ENCODE measurements at regions not wholly inside any gene's neighbourhood (a gene's known extent, or its start where the extent isn't known, plus 50 kb on each side); places are given as distances from the start of the nearest gene placed in this dataset.

DNA sequence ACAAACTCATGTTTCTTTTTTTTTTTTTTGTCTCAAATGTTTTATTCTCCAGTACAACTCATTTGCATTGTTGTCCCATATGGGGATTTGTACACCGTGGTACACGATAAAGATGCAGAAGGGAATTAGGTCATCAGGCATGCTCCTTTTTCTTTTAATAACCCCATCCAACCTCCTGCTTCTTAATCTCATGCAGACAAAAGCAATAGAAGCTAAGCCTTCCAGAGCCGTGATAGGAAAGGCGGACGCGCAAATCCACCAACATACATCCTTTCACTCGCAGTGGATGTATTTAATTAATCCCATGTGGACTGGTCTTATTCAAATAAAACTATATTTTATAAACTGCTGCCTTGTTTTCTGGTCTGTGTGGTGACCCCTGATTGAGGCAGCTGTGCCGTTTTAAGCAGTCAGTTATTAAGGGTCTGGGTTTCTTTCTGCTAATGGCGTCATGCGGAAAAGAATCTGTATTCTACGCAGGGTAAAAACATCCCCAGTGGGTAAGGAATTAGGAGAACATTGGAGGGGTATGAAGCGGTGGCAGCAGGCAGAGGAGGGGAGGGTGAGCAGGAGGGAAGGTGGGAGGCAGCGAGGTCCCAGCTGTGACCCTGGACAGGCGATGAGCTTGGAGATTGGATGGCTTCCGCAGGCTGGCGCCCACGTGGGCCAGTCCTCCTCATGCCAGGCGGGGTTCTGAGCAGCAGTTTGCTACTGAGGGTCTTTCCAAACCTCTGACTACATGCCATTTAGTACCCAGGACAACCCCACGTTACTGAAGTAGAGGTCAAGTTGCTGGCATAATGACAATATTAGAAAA lies 172.8 kb downstream of the LINC00237 start:
- DNase-seq = no peak

DNA sequence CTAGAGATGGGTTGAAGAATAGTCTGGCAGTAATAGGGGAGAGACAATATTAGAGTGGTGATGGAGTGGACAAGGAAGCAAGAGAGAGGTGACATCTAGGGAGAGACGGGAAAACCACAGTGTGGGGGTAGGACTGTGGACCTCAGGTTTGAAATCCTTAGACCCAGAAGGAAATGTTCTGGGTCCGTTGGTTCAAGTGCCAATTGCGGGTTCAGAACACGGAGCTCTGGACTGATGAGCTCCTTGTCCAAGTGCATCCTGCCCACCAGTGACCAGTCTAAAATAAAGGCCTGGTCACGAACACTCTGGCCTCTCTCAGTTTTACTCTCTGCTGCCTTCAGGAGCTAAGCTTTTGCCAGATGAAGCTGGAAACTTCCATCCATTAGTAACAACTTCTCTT lies 174.0 kb downstream of the LINC00237 start:
- no peak for DNase-seq

DNA sequence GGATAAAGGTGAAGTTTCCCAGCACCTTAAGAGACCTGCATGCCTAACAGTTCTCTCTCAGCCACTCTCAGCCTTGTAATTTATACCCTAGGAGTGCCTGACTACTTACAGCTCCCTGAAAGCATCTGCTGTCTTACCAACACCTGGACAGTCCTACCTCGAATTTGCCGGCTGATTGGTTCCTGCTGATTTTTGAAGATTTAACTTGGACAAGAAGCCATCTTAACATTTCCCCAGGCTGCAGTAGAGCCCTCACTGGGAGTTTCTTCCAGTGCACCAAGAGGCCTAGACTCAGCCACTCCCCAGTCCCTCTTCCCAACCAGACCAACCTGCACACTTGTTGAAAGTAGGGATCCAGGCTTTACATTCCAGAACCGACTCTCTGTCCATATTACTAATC lies 174.5 kb downstream of the LINC00237 start:
- DNase-seq = no peak

- no peak for DNase-seq
Observed at GRCh38 chr20:20931024-20931423, 175.1 kb downstream of the LINC00237 start.

DNA sequence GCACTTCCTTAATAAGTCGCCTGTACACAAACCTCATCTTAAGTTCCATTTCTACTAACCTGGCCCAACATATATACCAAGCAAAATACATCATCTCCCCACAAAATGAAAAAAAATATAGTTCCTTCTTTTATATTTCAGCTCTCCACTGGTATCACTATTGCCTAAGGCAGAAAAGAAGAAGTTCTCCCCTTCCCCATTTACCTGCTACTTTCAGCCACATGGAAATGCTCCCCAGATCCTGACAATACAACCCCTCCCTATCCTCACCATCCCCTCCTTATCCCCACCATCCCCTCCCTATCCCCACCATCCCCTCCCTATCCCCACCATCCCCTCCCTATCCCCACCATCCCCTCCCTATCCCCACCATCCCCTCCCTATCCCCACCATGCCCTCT lies 175.7 kb downstream of the LINC00237 start:
- DNase-seq = no peak

- no peak for DNase-seq
Observed at GRCh38 chr20:20929341-20929740, 176.8 kb downstream of the LINC00237 start.

GRCh38 chr20:20926222-20926905 lies 179.8 kb downstream of the LINC00237 start:
- no peak for DNase-seq

DNA sequence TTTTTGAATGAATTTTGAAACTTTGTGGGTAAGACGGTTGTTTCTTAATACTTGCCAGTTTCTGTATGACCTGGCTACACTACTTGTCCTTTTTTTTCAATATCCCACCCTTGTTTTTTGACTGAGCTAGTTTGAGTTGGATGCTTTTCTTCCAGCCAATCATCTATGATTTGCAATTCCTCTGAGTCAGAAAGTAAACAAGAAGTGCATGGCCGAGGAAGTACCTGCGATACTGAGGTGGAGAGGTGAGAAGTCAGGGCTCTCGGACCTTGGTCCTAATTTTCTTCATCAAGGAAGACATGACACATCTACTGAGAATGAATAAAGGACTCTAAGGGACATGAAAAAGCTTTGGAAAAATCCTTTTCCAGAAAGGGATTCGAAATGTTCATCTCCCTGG lies 185.7 kb downstream of the LINC00237 start:
- no peak for DNase-seq

GRCh38 chr20:20915844-20916243 lies 190.3 kb downstream of the LINC00237 start:
- DNase-seq = no peak

DNA sequence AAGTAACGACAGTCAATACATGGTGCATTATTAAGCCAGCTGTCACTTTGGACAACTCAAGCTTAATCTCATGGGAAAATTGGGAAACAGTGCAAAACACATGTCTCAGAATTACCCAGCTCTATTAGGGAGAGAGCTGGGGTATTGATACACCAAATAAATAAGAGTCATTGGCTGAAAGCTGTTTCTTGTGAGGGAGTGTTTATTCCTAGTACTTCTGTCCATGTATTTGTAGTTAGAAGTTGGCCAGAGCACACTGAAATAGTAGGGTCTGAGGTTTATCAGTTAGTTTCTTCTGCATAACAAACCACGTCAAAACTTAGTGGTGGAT lies 192.0 kb upstream of the RALGAPA2 start:
- no peak for DNase-seq

- no peak for DNase-seq
Observed at GRCh38 chr20:20903773-20904500, 191.5 kb upstream of the RALGAPA2 start.

- no peak for DNase-seq
Observed at GRCh38 chr20:20897922-20898321, 185.5 kb upstream of the RALGAPA2 start.

GRCh38 chr20:20897145-20897544 lies 184.7 kb upstream of the RALGAPA2 start:
- DNase-seq = no peak

DNA sequence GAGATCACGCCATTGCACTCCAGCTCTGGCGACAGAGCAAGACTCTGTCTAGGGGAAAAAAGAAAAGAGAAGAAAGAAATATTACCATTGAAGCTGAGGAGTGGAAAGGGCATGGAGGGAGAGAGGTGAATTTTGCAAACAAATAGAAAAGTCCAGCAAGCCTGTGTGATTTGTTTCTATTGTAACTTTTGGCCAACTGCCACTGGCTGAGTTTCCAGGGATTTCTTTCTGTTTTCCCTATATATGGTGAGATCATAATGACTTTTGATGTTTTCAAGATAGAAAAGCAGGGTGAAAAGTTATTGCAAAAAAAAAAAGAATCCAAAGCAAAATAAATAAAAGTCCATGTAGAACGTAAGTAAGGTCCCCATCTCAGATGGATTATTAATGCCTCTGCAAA lies 184.2 kb upstream of the RALGAPA2 start:
- DNase-seq = no peak

- no peak for DNase-seq
Observed at GRCh38 chr20:20895537-20895936, 183.1 kb upstream of the RALGAPA2 start.

DNA sequence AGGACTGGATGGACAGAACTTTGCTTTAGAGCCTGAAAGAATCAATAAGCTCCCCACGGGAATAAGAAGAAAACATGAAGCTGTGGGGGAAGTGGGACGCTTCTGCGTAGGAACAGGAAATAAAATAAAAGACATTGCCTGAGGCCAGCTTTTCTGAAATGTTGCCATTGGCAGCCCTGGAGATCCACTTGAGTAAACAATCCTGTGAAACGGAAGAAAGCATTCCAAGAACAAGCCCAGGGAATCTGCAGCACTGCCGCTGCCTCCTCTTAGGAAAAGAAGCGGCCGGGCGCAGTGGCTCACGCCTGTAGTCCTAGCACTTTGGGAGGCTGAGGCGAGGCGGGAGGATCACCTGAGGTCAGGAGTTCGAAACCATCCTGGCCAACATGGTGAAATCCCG lies 182.3 kb upstream of the RALGAPA2 start:
- DNase-seq = no peak

DNA sequence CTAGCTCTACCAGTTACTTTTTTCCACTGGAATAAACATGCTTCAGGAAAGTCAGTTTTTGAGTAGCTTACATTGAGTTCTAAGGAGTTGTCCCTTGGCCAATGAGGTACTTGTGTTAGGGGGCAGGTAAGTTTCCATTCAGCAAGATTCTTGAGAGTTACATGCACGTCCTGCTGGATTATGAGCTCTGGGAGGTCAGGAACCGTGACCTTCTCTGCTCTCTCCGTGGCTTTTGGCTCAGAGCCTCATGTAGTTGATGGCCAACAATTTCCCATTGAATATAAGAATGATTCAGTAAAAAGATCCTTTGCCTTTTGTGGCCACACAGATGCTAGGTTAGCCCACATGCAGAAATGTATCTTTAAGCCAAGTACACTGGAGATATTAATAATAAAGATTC lies 181.8 kb upstream of the RALGAPA2 start:
- no peak for DNase-seq

GRCh38 chr20:20892328-20892727 lies 179.9 kb upstream of the RALGAPA2 start:
- no peak for DNase-seq

- no peak for DNase-seq
Observed at GRCh38 chr20:20890751-20891150, 178.3 kb upstream of the RALGAPA2 start.

DNA sequence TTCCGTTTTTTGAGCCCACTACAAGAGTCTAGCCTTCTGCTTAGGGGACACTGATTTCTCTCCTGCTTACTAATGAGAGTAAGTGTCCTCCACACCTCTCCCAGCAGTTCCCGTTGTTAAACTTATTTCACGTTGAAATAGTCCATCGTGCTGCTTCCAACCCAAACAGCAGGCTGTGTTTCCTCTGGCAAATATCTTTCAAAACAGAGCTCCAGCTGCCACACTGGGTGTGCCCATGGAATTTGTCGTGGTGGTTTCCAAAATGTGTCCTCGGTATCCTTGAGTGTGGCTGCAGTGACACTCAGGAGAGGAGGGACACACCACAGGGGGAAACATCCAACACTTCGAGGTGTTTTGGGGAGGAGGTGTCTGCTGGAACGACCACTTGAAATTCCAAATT lies 176.5 kb upstream of the RALGAPA2 start:
- DNase-seq = no peak

DNA sequence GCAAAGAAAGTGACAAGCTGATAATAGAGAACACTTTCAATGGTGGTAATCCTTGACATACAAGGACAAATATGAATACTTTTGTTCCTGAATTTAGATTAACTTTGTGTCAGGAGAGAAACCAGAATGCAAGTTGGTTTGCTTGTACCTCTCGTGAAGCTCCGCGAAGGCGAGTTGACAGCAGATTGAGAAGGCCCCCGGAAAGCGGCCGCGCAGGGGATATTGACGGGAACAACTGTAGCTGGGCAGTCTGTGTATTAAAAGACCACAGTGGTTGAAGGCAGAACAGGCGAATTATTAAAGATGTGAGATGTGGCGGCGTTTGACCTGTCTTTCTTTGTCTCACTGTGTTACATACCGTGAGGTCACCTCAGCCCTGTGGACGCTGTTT lies 175.8 kb upstream of the RALGAPA2 start:
- DNase-seq = no peak

- DNase-seq = no peak
Observed at GRCh38 chr20:20887593-20888265, 175.3 kb upstream of the RALGAPA2 start.

DNA sequence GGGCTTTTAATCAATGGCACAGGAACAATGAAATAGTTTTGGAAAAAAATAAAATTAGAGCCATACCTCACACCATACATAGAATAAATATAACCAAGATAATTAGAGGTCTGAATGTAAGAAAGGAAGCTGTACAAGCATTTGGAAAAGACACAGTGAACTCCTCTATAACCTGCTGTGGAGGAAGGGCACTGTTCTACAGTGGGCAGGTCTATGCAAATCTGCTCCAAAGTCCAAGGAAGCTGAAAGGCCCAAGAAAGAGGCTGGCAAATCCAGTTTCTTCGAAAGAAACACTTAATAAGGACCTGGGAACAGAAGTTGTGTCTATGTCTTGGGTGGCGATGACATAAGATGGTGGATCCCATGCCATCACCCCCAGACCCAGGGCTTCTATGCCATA lies 169.4 kb upstream of the RALGAPA2 start:
- no peak for DNase-seq

GRCh38 chr20:20877079-20877478 lies 164.6 kb upstream of the RALGAPA2 start:
- DNase-seq = no peak

All from CD4-positive, alpha-beta T cell treated with Interleukin-4 for 4 hours (primary cell).